ENCODE measurements at regions not wholly inside any gene's neighbourhood (a gene's known extent, or its start where the extent isn't known, plus 50 kb on each side); places are given as distances from the start of the nearest gene placed in this dataset.

DNA sequence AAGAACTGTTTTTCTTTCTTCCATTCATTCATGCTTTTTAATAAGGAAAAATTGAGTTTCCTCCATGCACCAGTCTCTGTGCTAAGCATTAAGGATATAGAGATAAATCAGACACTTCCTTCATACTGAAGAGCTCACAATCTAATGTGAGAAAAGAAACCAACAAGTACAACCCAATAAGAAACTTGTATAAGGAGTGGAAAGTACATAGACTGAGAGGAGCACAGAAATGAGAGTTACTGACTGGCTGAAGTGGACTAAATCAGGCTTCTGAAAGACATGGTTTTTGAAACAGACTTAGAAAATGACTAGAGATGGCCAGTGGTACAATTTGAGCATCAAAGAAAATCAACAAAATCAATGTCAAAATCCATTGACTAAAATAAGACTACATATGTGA lies 524.4 kb downstream of the PLPP3 start:
- TF ChIP-seq, protein P1, sequence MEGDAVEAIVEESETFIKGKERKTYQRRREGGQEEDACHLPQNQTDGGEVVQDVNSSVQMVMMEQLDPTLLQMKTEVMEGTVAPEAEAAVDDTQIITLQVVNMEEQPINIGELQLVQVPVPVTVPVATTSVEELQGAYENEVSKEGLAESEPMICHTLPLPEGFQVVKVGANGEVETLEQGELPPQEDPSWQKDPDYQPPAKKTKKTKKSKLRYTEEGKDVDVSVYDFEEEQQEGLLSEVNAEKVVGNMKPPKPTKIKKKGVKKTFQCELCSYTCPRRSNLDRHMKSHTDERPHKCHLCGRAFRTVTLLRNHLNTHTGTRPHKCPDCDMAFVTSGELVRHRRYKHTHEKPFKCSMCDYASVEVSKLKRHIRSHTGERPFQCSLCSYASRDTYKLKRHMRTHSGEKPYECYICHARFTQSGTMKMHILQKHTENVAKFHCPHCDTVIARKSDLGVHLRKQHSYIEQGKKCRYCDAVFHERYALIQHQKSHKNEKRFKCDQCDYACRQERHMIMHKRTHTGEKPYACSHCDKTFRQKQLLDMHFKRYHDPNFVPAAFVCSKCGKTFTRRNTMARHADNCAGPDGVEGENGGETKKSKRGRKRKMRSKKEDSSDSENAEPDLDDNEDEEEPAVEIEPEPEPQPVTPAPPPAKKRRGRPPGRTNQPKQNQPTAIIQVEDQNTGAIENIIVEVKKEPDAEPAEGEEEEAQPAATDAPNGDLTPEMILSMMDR (conservative IDR thresholded peaks at IDR 0.05; ENCODE audit: low read length): no peak
- no peak for TF ChIP-seq EZH2phosphoT487 (IDR thresholded peaks at IDR 0.05; ENCODE audit: borderline replicate concordance, low read depth, low read length)
